GM12878 (cell line): ENCODE measurements at regions not wholly inside any gene's neighbourhood (a gene's known extent, or its start where the extent isn't known, plus 50 kb on each side); places are given as distances from the start of the nearest gene placed in this dataset.

ENCODE experiments used
- ATAC-seq: fragments of 200-7000 bp; cut with Tn5 transposase; 3 replicates; pipeline ENCODE4 v1.9.1; 2020; ENCODE audit warnings: mild to moderate bottlenecking, moderate library complexity
- BruUV-seq: library from RNA; stranded (reverse); fragments of 400-500 nt; replicated peaks from 2 replicates; lab custom pipeline; 2021; lab: Mats Ljungman, UMichigan
- CTCF ChIA-PET: fragments of 300-600 bp; sonication (Branson Sonifier 250); formaldehyde crosslinking; extraction: SDS; loops from one replicate; lab custom pipeline; 2021; ENCODE audit warnings: inconsistent platforms; lab: Yijun Ruan, JAX
- POLR2A ChIA-PET: fragments of 350-600 bp; formaldehyde crosslinking; extraction: SDS; loops from one replicate; lab custom pipeline; 2021; ENCODE audit warnings: inconsistent platforms; lab: Charles Lee
- RAD21 ChIA-PET: fragments of 300-600 bp; sonication (Branson Sonifier 250); formaldehyde crosslinking; loops from one replicate; lab custom pipeline; 2023; ENCODE audit warnings: antibody characterized with exemption; ENCODE audit not compliant: unreplicated experiment; lab: Charles Lee
- SMC1A ChIA-PET: fragments of 300-600 bp; sonication (Branson Sonifier 250); formaldehyde crosslinking; loops from one replicate; lab custom pipeline; 2023; ENCODE audit not compliant: unreplicated experiment, uncharacterized antibody; lab: Charles Lee
- DNase-seq: peaks from one replicate; pipeline ENCODE4 v3.0.0-alpha.2; 2011; ENCODE audit warnings: low read depth, low spot score
- FAIRE-seq: peaks from 3 replicates; lab custom pipeline; 2011; peaks lifted over from hg19 to GRCh38; lab: Jason Lieb, UNC
- H2AFZ ChIP-seq: 2 replicates; pipeline ENCODE4 v1.6.0; 2011; ENCODE audit warnings: low read depth, low read length, control low read depth; ENCODE audit not compliant: control insufficient read depth
- H3K27ac ChIP-seq: 2 replicates; pipeline ENCODE4 v1.5.1; 2011; ENCODE audit warnings: control low read depth; ENCODE audit not compliant: control insufficient read depth, insufficient read depth
- H3K27me3 ChIP-seq, 2 experiments: replicated peaks in 1 of 2; 2 replicates each; pipeline versions ENCODE4 v1.6.0 to v1.6.1; 2011; ENCODE audit warnings: low read length in 1 of 2; ENCODE audit not compliant: control insufficient read depth in 2 of 2, insufficient read depth in 2 of 2
- H3K36me3 ChIP-seq, 2 experiments: 2 replicates each; pipeline ENCODE4 v1.5.1; 2011; ENCODE audit warnings: low read length in 1 of 2; ENCODE audit not compliant: control insufficient read depth in 2 of 2, insufficient read depth in 2 of 2
- H3K4me1 ChIP-seq: 2 replicates; pipeline ENCODE4 v1.6.1; 2011; ENCODE audit warnings: mild to moderate bottlenecking, low read length, moderate library complexity, mixed read lengths; ENCODE audit not compliant: control insufficient read depth, insufficient read depth
- H3K4me2 ChIP-seq: 2 replicates; pipeline ENCODE4 v1.6.0; 2011; ENCODE audit warnings: control low read depth; ENCODE audit not compliant: control insufficient read depth, insufficient read depth
- H3K4me3 ChIP-seq: fragments of 200-600 bp; sonication (generic); 2 replicates; pipeline ENCODE4 v1.5.1; 2016
- H3K79me2 ChIP-seq: 2 replicates; pipeline ENCODE4 v1.6.0; 2011; ENCODE audit warnings: low read length; ENCODE audit not compliant: control insufficient read depth, insufficient read depth
- H3K9ac ChIP-seq: 2 replicates; pipeline ENCODE4 v1.8.0; 2011; ENCODE audit warnings: low read length, control low read depth, mixed read lengths; ENCODE audit not compliant: control insufficient read depth, insufficient read depth
- H3K9me3 ChIP-seq: replicated peaks from 3 replicates; pipeline ENCODE4 v1.5.1; 2011; ENCODE audit warnings: mild to moderate bottlenecking, low read length; ENCODE audit not compliant: control insufficient read depth, insufficient read depth
- H4K20me1 ChIP-seq: 2 replicates; pipeline ENCODE4 v1.6.0; 2011; ENCODE audit not compliant: control insufficient read depth, insufficient read depth
- ATF7 ChIP-seq: fragments of 450-650 bp; IDR thresholded peaks from 2 replicates; pipeline ENCODE4 v1.6.1; 2016; ENCODE audit warnings: low read depth, mild to moderate bottlenecking
- BCL11A ChIP-seq: IDR thresholded peaks from 2 replicates; pipeline ENCODE4 v1.6.1; 2011; ENCODE audit warnings: low read depth, low read length
- BHLHE40 ChIP-seq, 2 experiments: fragments of 450-650 bp in 1 of 2; IDR thresholded peaks; 2 replicates each; pipeline ENCODE4 v1.6.1; 2011 to 2017; ENCODE audit warnings: low read depth in 2 of 2, borderline replicate concordance in 1 of 2, improper control_type of control experiment in 1 of 2, low read length in 1 of 2, mild to moderate bottlenecking in 1 of 2
- EP300 ChIP-seq, 2 experiments: fragments of 150-350 bp in 1 of 2; IDR thresholded peaks; 2 replicates each; pipeline ENCODE4 v1.6.1; 2011 to 2012; ENCODE audit warnings: low read depth in 2 of 2, low read length in 2 of 2, borderline replicate concordance in 1 of 2, improper control_type of control experiment in 1 of 2, inconsistent platforms in 1 of 2; ENCODE audit not compliant: control insufficient read depth in 1 of 2
- ETV6 ChIP-seq, 2 experiments: fragments of 450-650 bp in 1 of 2; IDR thresholded peaks in 1 of 2; conservative IDR thresholded peaks in 1 of 2; 2 replicates each; pipeline ENCODE4 v1.6.1; 2014; ENCODE audit warnings: antibody characterized with exemption in 1 of 2, borderline replicate concordance in 1 of 2, low read depth in 1 of 2, mild to moderate bottlenecking in 1 of 2, moderate library complexity in 1 of 2
- FOS ChIP-seq: IDR thresholded peaks from 3 replicates; pipeline ENCODE4 v1.6.1; 2011; ENCODE audit warnings: borderline replicate concordance; ENCODE audit not compliant: insufficient read length; ENCODE audit errors: extremely low read depth
- GATAD2B ChIP-seq: fragments of 450-650 bp; conservative IDR thresholded peaks from 2 replicates; pipeline ENCODE4 v1.6.1; 2017; ENCODE audit warnings: low read depth, mild to moderate bottlenecking, moderate library complexity
- HCFC1 ChIP-seq: fragments of 150-350 bp; IDR thresholded peaks from 2 replicates; pipeline ENCODE4 v1.6.1; 2014; ENCODE audit warnings: low read length
- MTA2 ChIP-seq: fragments of 450-650 bp; IDR thresholded peaks from 2 replicates; pipeline ENCODE4 v1.6.1; 2016; ENCODE audit warnings: low read depth, mild to moderate bottlenecking, moderate library complexity
- NR2F1 ChIP-seq: fragments of 450-650 bp; conservative IDR thresholded peaks from 2 replicates; pipeline ENCODE4 v1.6.1; 2017; ENCODE audit warnings: mild to moderate bottlenecking
- PAX5 ChIP-seq: IDR thresholded peaks from 2 replicates; pipeline ENCODE4 v1.6.1; 2011; ENCODE audit warnings: low read depth, low read length, borderline replicate concordance
- POLR2A ChIP-seq: IDR thresholded peaks from 2 replicates; pipeline ENCODE4 v1.6.1; 2011; ENCODE audit warnings: low read depth, mild to moderate bottlenecking, low read length
- POU2F2 ChIP-seq: IDR thresholded peaks from 3 replicates; pipeline ENCODE4 v1.6.1; 2011; ENCODE audit warnings: low read depth, mild to moderate bottlenecking, low read length, borderline replicate concordance
- RCOR1 ChIP-seq: conservative IDR thresholded peaks from 2 replicates; pipeline ENCODE4 v1.6.1; 2012; ENCODE audit warnings: low read depth, low read length, improper control_type of control experiment
- SREBF1 ChIP-seq: IDR thresholded peaks from 2 replicates; pipeline ENCODE4 v1.6.1; 2012; ENCODE audit warnings: mild to moderate bottlenecking, low read length
- STAT3 ChIP-seq: IDR thresholded peaks from 2 replicates; pipeline ENCODE4 v1.6.1; 2011; ENCODE audit warnings: low read depth, low read length, improper control_type of control experiment
- TCF3 ChIP-seq: IDR thresholded peaks from 2 replicates; pipeline ENCODE4 v1.6.1; 2012; ENCODE audit warnings: low read depth, mild to moderate bottlenecking, low read length, borderline replicate concordance; ENCODE audit not compliant: insufficient read depth
- ZNF384 ChIP-seq: IDR thresholded peaks from 2 replicates; pipeline ENCODE4 v1.6.1; 2012; ENCODE audit warnings: low read depth, mild to moderate bottlenecking, low read length, improper control_type of control experiment, borderline replicate concordance
- ZNF622 ChIP-seq: fragments of 450-650 bp; IDR thresholded peaks from 2 replicates; pipeline ENCODE4 v1.6.1; 2017; ENCODE audit warnings: mild to moderate bottlenecking, inconsistent platforms
- WGBS: methylation state at CpG from one replicate; pipeline ENCODE4 v1.1.6; 2016; ENCODE audit warnings: low lambda C conversion rate; ENCODE audit not compliant: insufficient replicate concordance, insufficient coverage; ENCODE audit errors: missing lambda C conversion rate; 5-methylcytosine and 5-hydroxymethylcytosine counted together
- in situ Hi-C: fragments of 300-500 bp; cut with MboI; formaldehyde crosslinking; loops from 9 replicates; pipeline ENCODE4 v1.14.3; 2018; ENCODE audit warnings: mixed read lengths
- intact Hi-C: fragments of 100-400 bp; cut with micrococcal nuclease; formaldehyde crosslinking; loops from one replicate; pipeline ENCODE4 v1.14.2; 2022; ENCODE audit not compliant: unreplicated experiment

DNA sequence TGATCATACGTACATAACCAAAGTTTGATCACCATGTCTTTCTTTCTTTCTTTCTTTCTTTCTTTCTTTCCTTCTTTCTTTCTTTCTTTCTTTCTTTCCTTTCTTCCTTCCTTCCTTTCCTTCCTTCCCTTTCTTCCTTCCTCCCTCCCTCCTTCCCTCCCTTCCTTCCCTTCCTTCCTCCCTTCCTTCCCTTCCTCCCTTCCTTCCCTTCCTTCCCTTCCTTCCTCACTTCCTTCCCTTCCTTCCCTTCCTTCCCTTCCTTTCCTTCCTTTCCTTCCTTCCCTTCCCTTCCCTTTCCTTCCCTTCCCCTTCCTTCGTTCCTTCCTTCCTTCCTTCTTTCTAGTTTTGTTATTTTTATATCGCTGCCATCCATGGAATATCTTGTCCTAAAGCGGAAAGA lies 406.7 kb upstream of the DDX18 start:
- WGBS: 49% methylated on average over 4 of the region's 4 CpGs
- Histone ChIP-seq H3K79me2 (no peaks in the 10 kb centered on the region), H3K36me3 (no peaks in the 10 kb centered on the region), H2AFZ (no peak overlapping the region), H3K27me3 (no peaks in the 10 kb centered on the region), H3K4me1 (no peaks in the 10 kb centered on the region), H3K4me3 (no peak overlapping the region), H3K4me2 (no peak overlapping the region), H3K9me3 (no peaks in the 10 kb centered on the region), H3K27ac (no peak overlapping the region), H4K20me1 (no peaks in the 10 kb centered on the region), H3K9ac (no peak overlapping the region)
- SMC1A ChIA-PET: no interaction called here
- ATAC-seq: no peak
- RAD21 ChIA-PET: no interaction called here
- DNase-seq: no peak
- intact Hi-C loops: no loop called here
- in situ Hi-C loops: no loop called here
- CTCF ChIA-PET: no interaction called here
- BruUV-seq: no TSS peak
- POLR2A ChIA-PET: no interaction called here
- FAIRE-seq: no peak
- TF ChIP-seq ATF7 (no peak), MTA2 (no peak), ETV6 (conservative IDR thresholded peaks at IDR 0.05 in 1 of 2, IDR thresholded peaks at IDR 0.05 in 1 of 2; ENCODE audit: borderline replicate concordance in 1 of 2, low read depth in 1 of 2) (no peak), HCFC1 (no peak), ZNF384 (no peak), POLR2A (no peak), NR2F1 (no peak), BCL11A (no peak), PAX5 (no peak), RCOR1 (no peak), TCF3 (no peak), GATAD2B (no peak), EP300 (IDR thresholded peaks at IDR 0.05; ENCODE audit: borderline replicate concordance in 1 of 2, control insufficient read depth in 1 of 2, low read depth in 2 of 2, low read length in 2 of 2) (no peak), BHLHE40 (IDR thresholded peaks at IDR 0.05; ENCODE audit: borderline replicate concordance in 1 of 2, low read depth in 2 of 2, low read length in 1 of 2) (no peak), ZNF622 (no peak), FOS (no peak), SREBF1 (no peak), POU2F2 (no peak), STAT3 (no peak)
- TF ChIP-seq, all 136 proteins: peak for 0
